ENCODE measurements at regions not wholly inside any gene's neighbourhood (a gene's known extent, or its start where the extent isn't known, plus 50 kb on each side); places are given as distances from the start of the nearest gene placed in this dataset.

- TF ChIP-seq POLR2AphosphoS5 (IDR thresholded peaks at IDR 0.05; ENCODE audit: low read depth, low read length), result no peak
- TF ChIP-seq POLR2A (IDR thresholded peaks at IDR 0.05; ENCODE audit: low read depth, low read length), result no peak
Observed at GRCh38 chr5:89703817-89704216, 705.7 kb downstream of the CETN3 start.

Measured in GM12892 (cell line).